Upper lobe of left lung (tissue), 4 donors: ENCODE measurements at regions not wholly inside any gene's neighbourhood (a gene's known extent, or its start where the extent isn't known, plus 50 kb on each side); places are given as distances from the start of the nearest gene placed in this dataset.

ENCODE experiments used
- CTCF ChIP-seq, 6 experiments: fragments of 450-650 bp in 4 of 6; fragments of 200-600 bp in 2 of 6; sonication (generic) in 2 of 6; IDR thresholded peaks; one replicate each; pipeline ENCODE4 v1.5.1; 2016 to 2019; ENCODE audit warnings: antibody characterized with exemption in 6 of 6
- EP300 ChIP-seq, 4 donors: sonication (generic); formaldehyde crosslinking; IDR thresholded peaks; one replicate each; pipeline ENCODE4 v1.5.1; 2017; ENCODE audit warnings: antibody characterized with exemption in 4 of 4, control low read depth in 2 of 4
- POLR2AphosphoS5 ChIP-seq, 2 donors: sonication (generic); formaldehyde crosslinking; IDR thresholded peaks; one replicate each; pipeline ENCODE4 v1.5.1; 2017; ENCODE audit warnings: antibody characterized with exemption in 2 of 2

GRCh38 chr10:128473396-128473795 is 347.2 kb upstream of the MKI67 start:
- TF ChIP-seq CTCF (IDR thresholded peaks at IDR 0.05) = no peak
- no peak for TF ChIP-seq EP300 (IDR thresholded peaks at IDR 0.05)
- no peak for TF ChIP-seq POLR2AphosphoS5 (IDR thresholded peaks at IDR 0.05)
